ENCODE measurements at regions not wholly inside any gene's neighbourhood (a gene's known extent, or its start where the extent isn't known, plus 50 kb on each side); places are given as distances from the start of the nearest gene placed in this dataset.

DNA sequence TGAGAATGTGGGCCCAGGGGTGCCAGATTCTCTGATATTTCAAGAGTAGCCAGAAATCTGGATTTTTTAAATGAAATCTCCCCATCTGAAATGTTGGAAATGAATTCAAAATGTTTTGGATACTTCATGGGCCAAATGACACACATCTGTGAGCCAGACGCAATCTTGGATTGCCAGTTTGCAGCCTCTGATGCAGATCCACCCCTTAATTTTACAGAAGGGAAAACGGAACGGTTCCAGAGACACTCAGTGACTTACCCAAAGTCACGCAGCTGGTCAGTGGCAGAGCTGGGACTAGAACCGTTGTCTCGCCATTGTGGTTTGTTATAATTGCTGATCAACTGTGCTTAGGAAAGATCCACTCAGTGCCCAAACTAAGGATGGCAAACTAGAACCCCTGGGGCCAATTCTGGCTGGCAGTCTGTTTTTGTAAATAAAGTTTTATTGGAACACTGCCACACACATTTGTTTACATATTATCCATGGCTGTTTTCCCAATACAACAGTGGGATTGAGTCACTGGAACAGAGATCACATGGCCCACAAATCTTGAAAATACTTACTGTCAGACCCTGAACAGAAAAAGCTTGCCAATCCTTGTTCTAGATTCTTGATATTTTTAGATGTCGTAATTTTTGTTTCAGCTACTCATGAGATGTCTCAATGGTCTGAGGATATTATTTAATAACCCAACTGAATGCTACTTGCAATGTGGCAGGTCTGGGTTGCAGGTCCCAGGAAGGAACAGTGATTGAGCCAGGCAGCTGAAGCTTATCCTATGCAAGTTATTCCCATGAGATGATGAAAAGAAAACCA is 143.8 kb downstream of the AXIN2 start:
- no peak for DNase-seq
- intact Hi-C loops (cut with DNase I, micrococcal nuclease), result no loop called here
- no peak for ATAC-seq

DNA sequence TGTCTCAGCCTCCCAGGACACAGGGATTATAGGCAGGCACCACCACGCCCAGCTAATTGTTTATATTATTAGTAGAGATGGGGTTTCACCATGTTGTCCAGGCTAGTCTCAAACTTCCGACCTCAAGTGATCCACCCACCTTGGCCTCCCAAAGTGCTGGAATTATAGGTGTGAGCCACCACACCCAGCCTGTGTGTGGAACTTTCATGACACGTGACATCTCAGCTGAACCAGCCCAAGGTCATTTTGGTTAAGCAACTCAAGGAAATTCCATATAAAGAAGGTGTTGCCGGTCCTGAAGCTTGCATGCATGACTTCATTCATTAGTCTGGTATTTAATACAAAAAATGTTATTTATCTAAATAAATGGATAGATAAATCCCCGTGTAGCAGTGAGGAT is 145.5 kb downstream of the AXIN2 start:
- intact Hi-C loops (cut with DNase I, micrococcal nuclease), result no loop called here
- ATAC-seq, result peak; percentile 48
- DNase-seq, result peak; percentile 36 to 66

DNA sequence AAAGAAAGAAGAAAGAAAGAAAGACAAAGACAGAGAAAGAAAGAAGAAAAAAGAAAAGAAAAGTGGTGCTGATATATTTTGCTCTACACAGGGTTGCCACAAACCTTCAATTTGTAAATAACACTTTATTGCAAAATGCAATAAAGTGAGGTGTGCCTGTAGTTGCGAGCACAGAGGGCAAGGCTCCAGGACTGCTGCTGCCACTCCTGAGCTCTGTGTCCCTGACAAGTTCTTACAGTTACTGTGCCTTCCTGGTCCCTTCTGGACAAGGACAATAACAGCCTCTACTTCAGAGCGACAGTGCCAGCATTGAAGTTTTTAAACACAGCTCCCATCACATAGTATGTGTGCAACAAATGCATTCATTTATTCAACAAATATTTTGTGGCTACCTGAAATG is 148.1 kb downstream of the AXIN2 start:
- DNase-seq, result peak; percentile 72 to 88
- ATAC-seq, result peak; percentile 93
- intact Hi-C loops (cut with DNase I, micrococcal nuclease), result no loop called here

DNA sequence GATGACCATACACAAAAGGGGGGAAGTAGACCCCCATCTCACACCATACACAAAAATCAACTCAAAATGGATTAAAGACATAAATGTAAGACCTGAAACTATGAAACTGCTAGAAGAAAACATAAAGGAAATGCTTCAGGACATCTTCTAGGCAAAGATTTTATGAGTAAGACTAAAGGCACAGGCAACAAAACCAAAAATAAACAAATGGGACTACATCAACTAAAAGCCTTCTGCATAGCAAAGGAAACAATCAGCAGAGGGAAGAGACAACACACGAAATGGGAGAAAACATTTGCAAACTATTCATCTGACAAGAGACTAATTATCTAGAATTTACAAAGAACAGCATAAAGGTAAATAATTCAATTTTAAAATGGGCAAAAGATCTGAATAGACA is 152.1 kb downstream of the AXIN2 start:
- no peak for DNase-seq
- no peak for ATAC-seq
- intact Hi-C loops (cut with DNase I, micrococcal nuclease), result no loop called here

DNA sequence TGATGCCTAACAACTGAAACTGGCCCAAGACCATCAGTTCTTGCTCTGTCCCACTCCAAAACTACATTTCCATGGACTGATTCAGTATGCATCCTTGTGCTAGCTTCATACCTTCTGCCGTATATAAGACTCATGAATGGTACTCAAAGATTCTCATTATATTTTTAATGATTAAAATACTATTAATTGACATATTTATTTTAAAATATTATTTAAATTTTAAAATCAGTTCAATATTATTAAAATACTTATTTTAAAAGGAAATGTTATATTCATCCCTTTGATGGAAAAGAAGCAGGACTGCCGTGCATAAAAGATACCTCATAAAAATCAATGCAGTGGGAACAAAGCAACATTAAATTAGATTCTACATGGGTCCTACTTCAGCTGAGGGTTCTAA is 153.4 kb downstream of the AXIN2 start:
- intact Hi-C loops (cut with DNase I, micrococcal nuclease), result no loop called here
- no peak for DNase-seq
- no peak for ATAC-seq

- intact Hi-C loops (cut with DNase I, micrococcal nuclease), result no loop called here
- ATAC-seq, result no peak
- no peak for DNase-seq
These were observed 154.4 kb downstream of the AXIN2 start for GRCh38 chr17:65407017-65407416.

- DNase-seq, result no peak
- intact Hi-C loops (cut with DNase I, micrococcal nuclease), result no loop called here
- peak; percentile 45 for ATAC-seq
These were observed 154.9 kb downstream of the AXIN2 start for GRCh38 chr17:65406552-65406951.

DNA sequence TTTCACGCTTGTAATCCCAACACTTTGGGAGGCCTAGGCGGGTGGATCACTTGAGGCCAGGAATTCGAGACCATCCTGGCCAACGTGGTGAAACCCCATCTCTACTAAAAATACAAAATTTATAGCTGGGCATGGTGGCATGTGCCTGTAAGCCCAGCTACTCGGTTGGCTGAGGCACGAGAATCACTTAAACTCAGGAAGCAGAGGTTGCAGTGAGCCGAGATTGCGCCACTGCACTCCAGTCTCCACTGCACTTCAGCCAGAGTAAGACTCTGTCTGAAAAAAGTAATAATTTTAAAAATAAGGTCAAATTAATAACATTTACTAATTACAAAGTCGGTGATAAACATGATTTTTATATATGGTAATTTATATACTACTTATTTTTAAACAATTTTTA is 155.9 kb downstream of the AXIN2 start:
- ATAC-seq (no peak), DNase-seq (no peak)
- intact Hi-C loops (cut with DNase I, micrococcal nuclease), result no loop called here

DNA sequence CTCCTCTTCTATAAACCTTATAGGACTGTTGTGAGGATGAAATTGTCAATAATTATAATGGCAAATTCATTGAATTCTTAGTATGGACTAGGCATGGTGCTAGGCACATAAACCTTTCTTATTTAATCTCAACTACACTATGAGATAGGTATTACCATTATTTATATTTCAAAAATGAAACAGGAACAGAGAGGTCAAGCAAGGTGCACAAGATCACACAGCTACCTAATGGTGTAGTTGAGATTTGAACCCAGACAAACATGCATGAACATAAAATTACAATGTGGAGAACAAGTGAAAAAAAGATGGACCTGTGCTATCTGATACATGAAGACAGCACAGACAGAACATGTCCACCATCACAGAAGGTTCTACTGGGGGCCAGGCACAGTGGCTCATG is 156.7 kb downstream of the AXIN2 start:
- no peak for DNase-seq
- intact Hi-C loops (cut with DNase I, micrococcal nuclease), result no loop called here
- ATAC-seq, result no peak

- ATAC-seq, result no peak
- intact Hi-C loops (cut with DNase I, micrococcal nuclease), result no loop called here
- no peak for DNase-seq
These were observed 157.8 kb downstream of the AXIN2 start for GRCh38 chr17:65403626-65404025.

DNA sequence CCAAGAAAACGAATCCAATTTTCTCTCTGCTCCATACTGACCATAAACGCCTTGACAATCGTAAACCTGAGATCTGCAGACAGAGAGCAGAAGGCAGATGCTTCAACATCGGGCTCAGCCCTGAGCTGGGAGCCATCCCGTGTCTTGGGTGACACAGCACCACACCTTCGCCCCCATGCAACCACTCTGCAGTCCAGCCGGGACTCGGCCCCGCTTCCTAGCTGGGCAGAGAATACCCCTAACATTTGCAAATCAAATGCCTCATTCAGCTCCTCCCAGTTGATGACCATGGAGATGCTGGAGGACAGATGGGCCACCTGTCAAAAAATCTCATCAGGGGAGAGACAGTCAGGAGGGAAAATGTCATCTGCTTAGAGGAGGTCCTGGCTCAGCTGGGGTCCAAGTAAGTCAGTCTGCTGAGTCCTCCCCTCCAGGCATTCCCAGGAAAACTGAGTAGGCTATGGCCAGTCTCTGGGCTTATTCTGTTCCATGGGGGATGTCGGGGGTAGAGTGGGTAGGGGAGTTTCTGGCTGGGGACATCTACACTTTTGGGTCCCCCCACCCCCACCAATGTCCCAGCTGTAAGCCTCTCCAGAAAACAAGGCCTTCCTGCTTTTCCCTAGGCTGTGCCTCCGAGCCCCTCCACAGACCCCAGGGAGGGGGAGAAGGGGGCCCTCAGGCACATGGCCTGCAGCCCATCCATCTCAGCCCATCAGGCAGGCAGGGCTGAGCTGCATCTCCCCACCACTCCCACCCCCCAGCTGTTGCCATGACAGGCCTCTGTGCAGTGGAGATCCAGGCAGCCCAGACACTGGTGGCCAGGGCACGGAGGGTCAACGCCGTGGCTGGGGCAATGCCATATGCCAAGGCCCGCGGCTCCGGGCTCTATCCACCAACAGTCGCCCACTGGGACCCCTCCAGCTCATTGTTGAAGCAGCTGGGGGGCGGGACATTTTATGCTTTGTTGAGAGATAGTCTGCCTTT is 158.6 kb downstream of the AXIN2 start:
- DNase-seq (no peak), ATAC-seq (no peak)
- intact Hi-C loops (cut with DNase I, micrococcal nuclease), result no loop called here

- intact Hi-C loops (cut with DNase I, micrococcal nuclease), result no loop called here
- ATAC-seq (peak; percentile 64), DNase-seq (no peak)
These were observed 159.9 kb downstream of the AXIN2 start for GRCh38 chr17:65401561-65401960.

GRCh38 chr17:65400701-65401100 is 160.7 kb downstream of the AXIN2 start:
- ATAC-seq (no peak), DNase-seq (no peak)
- intact Hi-C loops (cut with DNase I, micrococcal nuclease), result no loop called here

GRCh38 chr17:65398040-65398787 is 163.2 kb downstream of the AXIN2 start:
- intact Hi-C loops (cut with DNase I, micrococcal nuclease), result no loop called here
- no peak for DNase-seq

GRCh38 chr17:65395924-65396323 is 165.5 kb downstream of the AXIN2 start:
- intact Hi-C loops (cut with DNase I, micrococcal nuclease), result no loop called here
- DNase-seq (no peak), ATAC-seq (no peak)

More at GRCh38 chr17:65398040-65398787, 163.2 kb downstream of the AXIN2 start:
- no peak for ATAC-seq

- no peak for DNase-seq
- no peak for ATAC-seq
- intact Hi-C loops (cut with DNase I, micrococcal nuclease), result no loop called here
These were observed 166.5 kb downstream of the AXIN2 start for GRCh38 chr17:65394811-65395472.

DNA sequence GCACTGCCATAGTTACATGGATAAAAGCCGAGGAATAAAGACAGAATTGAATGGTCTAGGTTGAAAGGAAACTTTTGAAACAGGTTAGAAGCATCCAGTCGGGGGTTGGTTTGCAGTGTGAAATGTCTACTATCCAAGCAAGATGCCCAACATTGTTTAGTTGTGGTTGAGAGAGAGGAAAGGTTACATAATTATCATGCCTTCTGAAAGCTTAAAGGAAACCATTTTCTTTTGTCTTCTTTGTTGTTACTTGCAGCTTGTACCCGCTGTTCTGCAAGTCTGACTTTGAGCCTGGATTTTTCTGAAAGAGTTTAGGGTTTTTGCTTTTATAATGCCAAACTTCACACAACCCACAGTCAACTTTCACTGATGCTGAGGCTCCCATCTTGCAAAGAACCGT is 167.9 kb downstream of the AXIN2 start:
- intact Hi-C loops (cut with DNase I, micrococcal nuclease), result no loop called here
- DNase-seq (no peak), ATAC-seq (no peak)

DNA sequence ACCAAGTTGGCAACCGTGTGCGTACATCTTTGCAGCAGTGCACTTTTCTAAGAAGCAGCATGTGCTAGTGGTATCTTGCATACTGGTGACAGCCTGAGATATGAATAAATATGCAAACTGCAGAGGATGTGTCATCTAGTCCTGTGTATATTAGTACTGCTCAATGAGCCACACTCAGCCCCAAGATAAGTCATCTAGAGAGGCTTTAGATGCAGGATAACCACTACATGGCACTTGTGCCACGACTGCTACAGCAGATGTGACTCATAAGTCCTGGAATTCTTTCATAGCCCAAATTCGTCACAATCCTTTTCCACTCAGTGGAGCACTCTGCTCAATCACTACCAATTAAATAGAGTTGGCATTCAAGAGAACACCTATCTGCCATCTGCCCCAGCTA is 171.5 kb downstream of the AXIN2 start:
- DNase-seq (no peak), ATAC-seq (no peak)
- intact Hi-C loops (cut with DNase I, micrococcal nuclease), result no loop called here

GRCh38 chr17:65389426-65389825 is 172.0 kb downstream of the AXIN2 start:
- DNase-seq (no peak), ATAC-seq (no peak)
- intact Hi-C loops (cut with DNase I, micrococcal nuclease), result no loop called here

Measured in left colon (tissue), 2 donors.